ENCODE measurements at regions not wholly inside any gene's neighbourhood (a gene's known extent, or its start where the extent isn't known, plus 50 kb on each side); places are given as distances from the start of the nearest gene placed in this dataset.
"Not testable (repeated sequence)": the region's sequence is repeated elsewhere in the genome, so short reads cannot be mapped to it uniquely, and the experiment has no call there.

DNA sequence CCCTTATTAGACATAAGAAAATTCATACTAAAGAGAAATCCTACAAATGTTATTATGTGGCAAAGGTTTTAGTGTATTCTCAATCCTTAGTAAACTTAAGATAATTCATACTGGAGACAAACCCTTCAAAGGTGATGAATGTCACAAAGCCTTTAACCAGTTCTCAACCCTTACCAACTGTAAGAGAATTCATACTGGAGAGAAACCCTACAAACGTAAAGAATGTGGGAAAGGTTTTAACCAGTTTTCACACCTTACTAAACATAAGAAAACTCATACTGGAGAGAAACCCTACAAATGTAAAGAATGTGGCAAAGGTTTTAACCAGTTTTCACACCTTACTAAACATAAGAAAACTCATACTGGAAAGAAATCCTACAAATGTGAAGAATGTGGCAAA is 93.2 kb downstream of the ZNF680 start:
- TF ChIP-seq, protein P1, sequence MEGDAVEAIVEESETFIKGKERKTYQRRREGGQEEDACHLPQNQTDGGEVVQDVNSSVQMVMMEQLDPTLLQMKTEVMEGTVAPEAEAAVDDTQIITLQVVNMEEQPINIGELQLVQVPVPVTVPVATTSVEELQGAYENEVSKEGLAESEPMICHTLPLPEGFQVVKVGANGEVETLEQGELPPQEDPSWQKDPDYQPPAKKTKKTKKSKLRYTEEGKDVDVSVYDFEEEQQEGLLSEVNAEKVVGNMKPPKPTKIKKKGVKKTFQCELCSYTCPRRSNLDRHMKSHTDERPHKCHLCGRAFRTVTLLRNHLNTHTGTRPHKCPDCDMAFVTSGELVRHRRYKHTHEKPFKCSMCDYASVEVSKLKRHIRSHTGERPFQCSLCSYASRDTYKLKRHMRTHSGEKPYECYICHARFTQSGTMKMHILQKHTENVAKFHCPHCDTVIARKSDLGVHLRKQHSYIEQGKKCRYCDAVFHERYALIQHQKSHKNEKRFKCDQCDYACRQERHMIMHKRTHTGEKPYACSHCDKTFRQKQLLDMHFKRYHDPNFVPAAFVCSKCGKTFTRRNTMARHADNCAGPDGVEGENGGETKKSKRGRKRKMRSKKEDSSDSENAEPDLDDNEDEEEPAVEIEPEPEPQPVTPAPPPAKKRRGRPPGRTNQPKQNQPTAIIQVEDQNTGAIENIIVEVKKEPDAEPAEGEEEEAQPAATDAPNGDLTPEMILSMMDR (conservative IDR thresholded peaks at IDR 0.05): no peak
- no peak overlapping the region for H3K27ac ChIP-seq

DNA sequence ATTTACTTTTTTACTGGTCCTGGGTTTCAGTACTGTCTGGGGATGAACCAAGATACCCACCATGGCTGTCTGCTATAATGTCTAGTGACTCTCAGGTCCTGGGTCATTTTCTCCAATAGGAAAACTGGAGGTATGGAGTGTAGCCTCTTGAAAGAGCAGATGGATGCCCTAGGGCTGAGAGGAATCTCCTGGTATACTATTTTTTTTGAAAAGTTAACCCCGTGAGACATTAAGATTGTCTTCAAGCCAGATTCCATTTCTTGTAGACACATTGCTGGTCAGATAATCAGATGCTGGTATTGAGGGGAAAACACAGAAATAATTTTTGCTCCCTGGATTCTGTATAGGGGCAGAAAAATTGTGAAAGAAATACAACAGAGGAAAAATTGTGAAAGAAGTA is 97.3 kb downstream of the ZNF680 start:
- TF ChIP-seq, protein P1 (conservative IDR thresholded peaks at IDR 0.05): no peak

DNA sequence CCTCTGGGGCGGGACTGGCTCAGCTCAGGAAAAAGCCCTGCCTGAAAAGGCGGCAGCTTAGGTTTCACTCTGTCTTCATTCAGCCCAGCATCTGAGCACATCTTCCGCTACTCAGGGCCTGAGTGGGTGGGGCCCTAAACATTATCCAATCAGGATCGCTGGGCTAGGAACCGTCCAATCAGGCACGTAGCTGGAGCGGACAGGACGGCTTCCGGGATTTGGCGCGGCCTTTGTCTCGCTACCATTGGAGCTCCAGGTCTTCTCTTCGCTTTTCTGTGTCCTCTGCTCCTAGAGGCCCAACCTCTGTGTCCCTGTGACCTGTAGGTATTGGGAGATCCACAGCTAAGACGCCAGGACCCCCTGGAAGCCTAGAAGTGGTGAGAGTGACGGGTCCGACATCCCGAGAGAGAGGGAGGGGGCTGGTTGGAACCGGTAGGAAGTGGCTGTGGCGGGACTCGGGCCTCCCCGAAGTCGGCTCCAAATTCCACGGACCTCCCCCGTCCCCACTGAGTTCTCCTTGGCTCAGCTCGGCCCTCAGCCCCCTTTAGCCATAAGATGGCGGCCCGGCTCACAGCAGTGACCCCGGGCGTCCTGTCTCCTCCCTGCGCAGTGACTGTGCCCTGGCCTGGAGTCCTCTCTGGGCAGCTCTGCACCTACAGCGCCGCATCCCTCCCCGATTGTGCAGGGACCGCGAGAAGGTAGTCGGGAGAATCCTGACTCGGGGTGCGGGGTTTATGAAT is 99.1 kb downstream of the ZNF680 start:
- TF ChIP-seq, protein P1 (conservative IDR thresholded peaks at IDR 0.05): no peak
- H3K27ac ChIP-seq: peak overlapping the region; percentile 55

More for the DNA sequence above, 97.3 kb downstream of the ZNF680 start:
- no peak overlapping the region for H3K27ac ChIP-seq

DNA sequence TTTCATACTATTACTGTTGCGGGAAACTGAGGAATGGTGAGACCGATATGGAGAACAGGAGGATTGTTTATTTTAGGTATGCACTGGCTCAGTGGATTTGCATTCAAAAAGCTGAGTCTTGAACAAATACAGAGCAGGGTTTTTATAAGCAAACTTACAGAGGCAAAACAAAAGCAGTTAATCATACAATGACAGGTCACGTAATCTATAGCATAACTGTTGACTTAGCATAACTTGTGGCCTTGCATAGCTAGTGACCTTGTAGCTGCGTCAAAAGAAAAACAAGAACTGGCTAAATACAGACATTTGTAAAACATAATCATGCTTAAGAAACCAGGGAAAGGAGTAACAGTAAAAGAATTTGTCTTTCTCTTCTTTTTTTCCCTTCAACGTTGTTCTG is 103.0 kb downstream of the ZNF680 start:
- peak overlapping the region; percentile 97; the same call in 1 of the 2 replicates for H3K27ac ChIP-seq

DNA sequence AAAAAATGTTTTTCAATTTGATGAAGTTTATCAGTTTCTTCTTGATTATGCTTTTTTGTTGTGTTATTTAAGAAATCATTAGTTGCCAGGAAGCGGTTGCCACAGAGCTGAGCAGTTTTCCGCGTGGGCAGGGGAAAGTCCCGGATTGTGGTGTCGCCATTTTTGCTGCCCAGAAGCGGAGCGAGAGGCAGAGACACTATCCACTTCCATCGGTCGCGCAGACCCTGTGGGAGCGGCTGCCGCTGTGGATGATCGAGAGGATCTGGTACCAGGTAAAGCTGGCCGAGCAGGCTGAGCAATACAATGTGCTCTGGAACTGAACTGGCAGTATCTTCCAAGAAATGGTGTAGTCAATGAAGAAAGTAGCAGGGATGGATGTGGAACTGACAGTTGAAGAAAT is 119.8 kb downstream of the ZNF736 start:
- H3K27ac ChIP-seq: no peak overlapping the region
- TF ChIP-seq, protein P1 (conservative IDR thresholded peaks at IDR 0.05): no peak

DNA sequence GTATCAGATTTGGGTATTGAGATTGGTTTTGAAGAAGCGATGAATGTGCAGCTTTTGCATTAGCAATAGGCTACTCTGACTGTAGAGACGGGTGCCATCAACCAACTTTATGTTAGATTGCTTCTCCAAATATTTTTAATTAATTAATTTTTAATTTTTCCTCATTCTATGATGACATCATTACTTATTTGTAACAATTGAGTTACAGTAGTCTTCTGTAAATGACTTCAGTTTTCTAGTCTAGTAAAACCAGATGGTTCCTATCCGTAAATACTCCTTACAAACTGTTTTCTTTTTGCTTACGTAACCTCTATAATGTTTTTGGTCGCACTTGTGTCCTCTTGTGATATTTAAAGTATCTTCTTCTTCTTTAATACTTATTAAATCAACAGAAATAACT is 118.1 kb downstream of the ZNF736 start:
- no peak overlapping the region for H3K27ac ChIP-seq
- TF ChIP-seq, protein P1 (conservative IDR thresholded peaks at IDR 0.05): no peak

DNA sequence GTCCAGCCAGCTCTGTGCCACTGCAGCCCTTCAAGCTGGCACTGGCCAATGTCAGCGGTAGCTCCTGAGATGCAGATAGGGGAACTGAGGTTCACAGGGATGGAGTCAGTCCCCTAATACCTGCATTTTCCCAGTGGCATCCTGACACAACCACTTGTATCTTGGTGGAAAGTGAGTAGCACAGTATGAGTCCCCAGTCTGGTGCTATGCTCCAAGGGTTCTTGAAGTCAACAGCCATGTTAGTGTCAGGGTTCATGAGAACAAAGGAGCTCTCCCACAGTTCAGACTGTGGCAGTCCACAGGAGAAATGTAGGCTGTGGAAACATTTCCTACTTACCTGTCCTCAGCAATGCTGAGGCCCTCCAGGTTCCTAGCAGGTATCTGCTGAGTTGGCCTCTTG is 115.5 kb downstream of the ZNF736 start:
- TF ChIP-seq, protein P1 (conservative IDR thresholded peaks at IDR 0.05): no peak
- H3K27ac ChIP-seq: no peak overlapping the region

DNA sequence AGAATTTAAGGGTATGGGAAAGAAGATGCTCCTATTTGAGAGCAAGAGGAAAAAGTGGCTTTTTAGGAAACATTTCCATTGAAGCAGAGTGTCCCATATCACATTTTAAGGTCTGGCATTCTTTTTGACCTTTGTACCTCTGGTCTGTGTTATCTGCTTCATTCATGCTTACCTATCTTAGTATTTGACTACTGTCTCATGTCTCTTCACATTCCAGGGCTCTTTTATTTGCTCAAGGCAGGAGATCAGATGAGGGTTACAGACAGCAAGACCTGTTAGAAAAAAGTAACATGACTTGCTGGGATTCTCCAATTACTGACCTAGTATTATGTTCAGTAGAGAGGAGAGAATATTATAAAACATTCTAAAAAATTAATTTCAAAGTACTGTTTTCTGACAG is 111.7 kb downstream of the ZNF736 start:
- H3K27ac ChIP-seq: not testable (repeated sequence)

Measured in VCaP (cell line).